ENCODE measurements at regions not wholly inside any gene's neighbourhood (a gene's known extent, or its start where the extent isn't known, plus 50 kb on each side); places are given as distances from the start of the nearest gene placed in this dataset.

DNA sequence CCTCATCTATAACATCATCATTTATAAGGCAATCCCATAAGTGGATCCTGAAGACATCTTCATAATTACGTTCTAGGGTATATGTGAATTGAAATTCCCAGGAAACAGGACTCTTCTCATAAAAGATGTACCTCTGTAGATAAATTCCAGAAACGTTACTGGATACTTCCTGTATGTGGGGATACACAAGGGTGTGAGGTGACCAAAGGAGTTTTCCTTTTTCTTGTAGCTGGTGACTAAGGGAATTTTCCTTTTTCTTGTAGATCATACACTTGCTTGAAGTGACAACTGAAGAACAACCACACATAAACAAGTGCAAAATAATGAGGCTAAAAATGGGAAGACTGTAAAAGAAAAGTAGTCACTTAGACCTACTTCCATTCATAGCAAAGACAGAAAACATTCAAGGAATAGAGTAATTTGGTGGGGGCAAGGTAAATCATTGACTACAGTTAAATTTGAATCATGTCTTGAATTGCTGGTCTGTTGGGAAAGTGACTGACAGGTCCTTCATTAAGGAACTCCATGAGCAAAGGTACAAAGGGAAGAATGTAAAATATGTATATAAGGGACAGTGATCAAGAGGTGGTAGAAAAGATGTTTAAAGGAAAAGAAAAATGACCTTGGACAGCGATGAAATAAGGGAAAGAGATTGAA, 53.2 kb upstream of the UBE2E3 start:
- Histone ChIP-seq H3K9ac (ENCODE audit: low read depth, low read length, poor library complexity) (no peak overlapping the region), H3K4me2 (ENCODE audit: insufficient read depth, low read length, poor library complexity, severe bottlenecking) (no peak overlapping the region), H2BK15ac (ENCODE audit: low read length) (no peak overlapping the region), H2BK5ac (ENCODE audit: low read length) (no peak overlapping the region), H3K4me3 (ENCODE audit: low read length in 2 of 2) (no peak overlapping the region), H2BK12ac (ENCODE audit: low read length) (no peak overlapping the region), H3K27ac (replicated peaks; ENCODE audit: low read length) (no peak overlapping the region), H3K4ac (ENCODE audit: low read length) (no peak overlapping the region), H3K36me3 (replicated peaks in 1 of 2; ENCODE audit: control insufficient read depth in 2 of 2, insufficient read depth in 2 of 2, low read length in 2 of 2) (no peaks in the 10 kb centered on the region), H3K27me3 (ENCODE audit: control insufficient read depth in 3 of 3, insufficient read depth in 3 of 3, low read depth in 1 of 3, low read length in 3 of 3) (no peaks in the 10 kb centered on the region), H4K91ac (ENCODE audit: low read depth, low read length, poor library complexity) (no peak overlapping the region), H3K79me1 (ENCODE audit: low read depth, low read length) (no peaks in the 10 kb centered on the region), H2BK120ac (ENCODE audit: low read depth, low read length) (no peak overlapping the region), H3K9me3 (replicated peaks in 1 of 2; ENCODE audit: control insufficient read depth in 2 of 2, insufficient read depth in 1 of 2, low read depth in 1 of 2, low read length in 2 of 2) (no peaks in the 10 kb centered on the region), H3K14ac (ENCODE audit: low read length) (no peak overlapping the region), H2AFZ (ENCODE audit: low read length) (no peak overlapping the region), H2AK5ac (ENCODE audit: low read depth, low read length) (no peak overlapping the region), H3K23ac (ENCODE audit: low read depth, low read length, poor library complexity) (no peak overlapping the region), H3K4me1 (ENCODE audit: control insufficient read depth in 2 of 2, insufficient read depth in 1 of 2, low read depth in 1 of 2, low read length in 2 of 2) (no peaks in the 10 kb centered on the region), H4K8ac (ENCODE audit: low read depth, low read length) (no peak overlapping the region), H3K18ac (ENCODE audit: low read length) (no peak overlapping the region)
- 100% methylated on average over 1 of the region's 3 CpGs; no CpG with 5 or more reads in 1 of the 2 donors for WGBS, 2 donors (ENCODE audit: extremely low coverage in 2 of 2, insufficient read length in 2 of 2, insufficient replicate concordance in 1 of 2)
- no peak for DNase-seq (ENCODE audit: low spot score)

DNA sequence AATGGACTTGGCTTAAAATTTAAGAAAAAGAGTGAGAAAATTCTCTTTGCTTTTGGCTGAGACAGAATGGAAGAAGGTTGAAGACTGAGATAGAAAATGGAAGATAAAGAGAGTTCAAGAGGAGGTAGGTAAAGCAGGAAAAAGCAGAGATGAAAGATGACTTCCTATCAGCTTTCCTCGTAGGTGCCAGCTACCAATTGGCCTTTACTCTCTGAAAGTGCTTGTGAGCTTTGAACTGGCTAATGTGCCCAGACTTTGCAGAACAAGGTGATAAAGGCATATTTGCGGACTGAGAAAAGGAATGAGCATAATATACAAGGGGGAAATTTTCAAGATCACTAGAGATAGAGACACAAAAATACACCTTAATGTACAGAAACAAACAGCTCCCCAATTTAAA, 54.7 kb upstream of the UBE2E3 start:
- DNase-seq (ENCODE audit: low spot score) = no peak
- whole genome bisulfite sequencing, 2 donors (ENCODE audit: extremely low coverage in 2 of 2, insufficient read length in 2 of 2, insufficient replicate concordance in 1 of 2) = no CpG with 5 or more reads among the region's 2 CpGs
- Histone ChIP-seq H2BK12ac (ENCODE audit: low read length) (no peak overlapping the region), H2BK5ac (ENCODE audit: low read length) (no peak overlapping the region), H3K4me2 (ENCODE audit: insufficient read depth, low read length, poor library complexity, severe bottlenecking) (no peak overlapping the region), H2AK5ac (ENCODE audit: low read depth, low read length) (no peak overlapping the region), H3K4me1 (ENCODE audit: control insufficient read depth in 2 of 2, insufficient read depth in 1 of 2, low read depth in 1 of 2, low read length in 2 of 2) (no peaks in the 10 kb centered on the region), H3K27ac (replicated peaks; ENCODE audit: low read length) (no peak overlapping the region), H3K4ac (ENCODE audit: low read length) (no peak overlapping the region), H2BK15ac (ENCODE audit: low read length) (no peak overlapping the region), H3K27me3 (ENCODE audit: control insufficient read depth in 3 of 3, insufficient read depth in 3 of 3, low read depth in 1 of 3, low read length in 3 of 3) (no peaks in the 10 kb centered on the region), H2AFZ (ENCODE audit: low read length) (no peak overlapping the region), H3K18ac (ENCODE audit: low read length) (no peak overlapping the region), H4K91ac (ENCODE audit: low read depth, low read length, poor library complexity) (no peak overlapping the region), H2BK120ac (ENCODE audit: low read depth, low read length) (no peak overlapping the region), H3K4me3 (ENCODE audit: low read length in 2 of 2) (no peak overlapping the region), H4K8ac (ENCODE audit: low read depth, low read length) (no peak overlapping the region), H3K36me3 (replicated peaks in 1 of 2; ENCODE audit: control insufficient read depth in 2 of 2, insufficient read depth in 2 of 2, low read length in 2 of 2) (no peaks in the 10 kb centered on the region), H3K9me3 (replicated peaks in 1 of 2; ENCODE audit: control insufficient read depth in 2 of 2, insufficient read depth in 1 of 2, low read depth in 1 of 2, low read length in 2 of 2) (no peaks in the 10 kb centered on the region), H3K79me1 (ENCODE audit: low read depth, low read length) (no peaks in the 10 kb centered on the region), H3K14ac (ENCODE audit: low read length) (no peak overlapping the region), H3K9ac (ENCODE audit: low read depth, low read length, poor library complexity) (no peak overlapping the region), H3K23ac (ENCODE audit: low read depth, low read length, poor library complexity) (no peak overlapping the region)

GRCh38 chr2:180924063-180924462, 56.3 kb upstream of the UBE2E3 start:
- H3K27me3 ChIP-seq (ENCODE audit: control insufficient read depth in 3 of 3, insufficient read depth in 3 of 3, low read depth in 1 of 3, low read length in 3 of 3) = no peaks in the 10 kb centered on the region
- no peak overlapping the region for H3K27ac ChIP-seq (replicated peaks; ENCODE audit: low read length)
- no peak overlapping the region for H3K4ac ChIP-seq (ENCODE audit: low read length)
- no peak overlapping the region for H3K4me3 ChIP-seq (ENCODE audit: low read length in 2 of 2)
- H3K36me3 ChIP-seq (replicated peaks in 1 of 2; ENCODE audit: control insufficient read depth in 2 of 2, insufficient read depth in 2 of 2, low read length in 2 of 2) = no peaks in the 10 kb centered on the region
- no peak overlapping the region for H2AFZ ChIP-seq (ENCODE audit: low read length)
- H3K79me1 ChIP-seq (ENCODE audit: low read depth, low read length) = no peaks in the 10 kb centered on the region
- H4K8ac ChIP-seq (ENCODE audit: low read depth, low read length) = no peak overlapping the region
- DNase-seq (ENCODE audit: low spot score) = no peak
- H3K23ac ChIP-seq (ENCODE audit: low read depth, low read length, poor library complexity) = no peak overlapping the region
- no peaks in the 10 kb centered on the region for H3K4me1 ChIP-seq (ENCODE audit: control insufficient read depth in 2 of 2, insufficient read depth in 1 of 2, low read depth in 1 of 2, low read length in 2 of 2)
- H2AK5ac ChIP-seq (ENCODE audit: low read depth, low read length) = no peak overlapping the region
- no peak overlapping the region for H2BK120ac ChIP-seq (ENCODE audit: low read depth, low read length)
- H3K14ac ChIP-seq (ENCODE audit: low read length) = no peak overlapping the region
- no peak overlapping the region for H2BK15ac ChIP-seq (ENCODE audit: low read length)
- no peak overlapping the region for H3K9ac ChIP-seq (ENCODE audit: low read depth, low read length, poor library complexity)
- H4K91ac ChIP-seq (ENCODE audit: low read depth, low read length, poor library complexity) = no peak overlapping the region
- H3K4me2 ChIP-seq (ENCODE audit: insufficient read depth, low read length, poor library complexity, severe bottlenecking) = no peak overlapping the region
- H3K18ac ChIP-seq (ENCODE audit: low read length) = no peak overlapping the region
- H3K9me3 ChIP-seq (replicated peaks in 1 of 2; ENCODE audit: control insufficient read depth in 2 of 2, insufficient read depth in 1 of 2, low read depth in 1 of 2, low read length in 2 of 2) = no peaks in the 10 kb centered on the region
- WGBS, 2 donors (ENCODE audit: extremely low coverage in 2 of 2, insufficient read length in 2 of 2, insufficient replicate concordance in 1 of 2) = no CpG with 5 or more reads among the region's 2 CpGs
- H2BK5ac ChIP-seq (ENCODE audit: low read length) = no peak overlapping the region
- H2BK12ac ChIP-seq (ENCODE audit: low read length) = no peak overlapping the region

DNA sequence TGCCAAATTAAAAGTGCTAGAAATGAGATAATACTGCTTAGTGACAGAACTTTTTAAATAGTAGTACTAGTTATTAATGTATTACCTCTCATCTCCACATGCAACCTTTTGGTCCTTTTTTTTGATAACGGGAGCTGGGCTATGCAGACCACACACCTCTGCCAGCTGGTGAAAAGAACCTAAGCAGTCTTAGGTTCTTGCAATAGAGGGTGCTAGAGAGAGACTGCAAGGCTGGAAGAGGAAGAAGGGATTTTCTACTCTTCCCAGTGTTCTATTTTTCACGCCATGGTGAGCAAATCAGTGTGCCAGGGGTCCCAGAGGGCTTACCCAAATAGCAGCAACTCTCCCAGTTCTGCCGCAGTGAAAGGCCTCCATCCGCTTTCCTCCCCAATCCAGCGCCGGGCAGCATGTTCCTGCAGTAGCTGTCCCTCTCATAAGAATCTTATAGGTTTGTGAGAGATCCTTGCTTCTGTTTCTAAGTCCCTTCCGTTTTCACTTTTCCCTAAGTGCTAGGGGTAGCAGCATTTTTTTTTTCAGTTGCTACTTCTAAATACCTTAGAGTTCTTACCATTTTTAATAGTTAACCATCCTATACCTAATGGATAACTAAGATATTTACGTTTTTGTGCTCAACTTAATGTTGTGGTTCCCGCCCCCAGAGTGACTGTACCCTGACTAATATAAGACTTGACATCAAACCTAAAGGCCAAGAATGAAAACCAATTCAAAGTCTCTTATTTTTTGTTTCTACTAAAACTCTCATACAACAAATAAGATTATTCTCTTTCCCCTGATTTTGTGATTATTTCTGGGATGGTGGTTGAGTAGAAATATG, 69.4 kb upstream of the UBE2E3 start:
- Histone ChIP-seq H3K36me3 (replicated peaks in 1 of 2; ENCODE audit: control insufficient read depth in 2 of 2, insufficient read depth in 2 of 2, low read length in 2 of 2) (no peaks in the 10 kb centered on the region), H3K4ac (ENCODE audit: low read length) (no peak overlapping the region), H4K8ac (ENCODE audit: low read depth, low read length) (no peak overlapping the region), H2BK120ac (ENCODE audit: low read depth, low read length) (no peak overlapping the region), H4K91ac (ENCODE audit: low read depth, low read length, poor library complexity) (no peak overlapping the region), H3K9ac (ENCODE audit: low read depth, low read length, poor library complexity) (no peak overlapping the region), H2BK15ac (ENCODE audit: low read length) (no peak overlapping the region), H3K4me2 (ENCODE audit: insufficient read depth, low read length, poor library complexity, severe bottlenecking) (no peak overlapping the region), H3K79me1 (ENCODE audit: low read depth, low read length) (no peaks in the 10 kb centered on the region), H3K23ac (ENCODE audit: low read depth, low read length, poor library complexity) (no peak overlapping the region), H3K4me3 (ENCODE audit: low read length in 2 of 2) (no peak overlapping the region), H2BK5ac (ENCODE audit: low read length) (no peak overlapping the region), H3K14ac (ENCODE audit: low read length) (no peak overlapping the region), H3K18ac (ENCODE audit: low read length) (no peak overlapping the region), H2AFZ (ENCODE audit: low read length) (peak overlapping the region; percentile 68), H3K27ac (replicated peaks; ENCODE audit: low read length) (no peak overlapping the region), H2BK12ac (ENCODE audit: low read length) (no peak overlapping the region), H3K9me3 (replicated peaks in 1 of 2; ENCODE audit: control insufficient read depth in 2 of 2, insufficient read depth in 1 of 2, low read depth in 1 of 2, low read length in 2 of 2) (no peaks in the 10 kb centered on the region), H3K27me3 (ENCODE audit: control insufficient read depth in 3 of 3, insufficient read depth in 3 of 3, low read depth in 1 of 3, low read length in 3 of 3) (no peaks in the 10 kb centered on the region), H2AK5ac (ENCODE audit: low read depth, low read length) (no peak overlapping the region), H3K4me1 (ENCODE audit: control insufficient read depth in 2 of 2, insufficient read depth in 1 of 2, low read depth in 1 of 2, low read length in 2 of 2) (no peaks in the 10 kb centered on the region)
- peak; percentile 1 for DNase-seq (ENCODE audit: low spot score)
- WGBS, 2 donors (ENCODE audit: extremely low coverage in 2 of 2, insufficient read length in 2 of 2, insufficient replicate concordance in 1 of 2) = no CpG with 5 or more reads among the region's 9 CpGs

Data from neuronal stem cell (in vitro differentiated cells).